ENCODE measurements at regions not wholly inside any gene's neighbourhood (a gene's known extent, or its start where the extent isn't known, plus 50 kb on each side); places are given as distances from the start of the nearest gene placed in this dataset.
"Not testable (repeated sequence)": the region's sequence is repeated elsewhere in the genome, so short reads cannot be mapped to it uniquely, and the experiment has no call there.

- no peak for DNase-seq (ENCODE audit: low spot score)
Observed at GRCh38 chr6:106746652-106747051, 117.3 kb downstream of the QRSL1 start.

GRCh38 chr6:106745824-106746582, 116.6 kb downstream of the QRSL1 start:
- DNase-seq (ENCODE audit: low spot score), result no peak

GRCh38 chr6:106745197-106745770, 115.9 kb downstream of the QRSL1 start:
- no peak for DNase-seq (ENCODE audit: low spot score)

- DNase-seq (ENCODE audit: low spot score), result no peak
Observed at GRCh38 chr6:106744781-106745180, 115.4 kb downstream of the QRSL1 start.

- not testable (repeated sequence) for DNase-seq (ENCODE audit: low spot score)
Observed at GRCh38 chr6:106744029-106744428, 114.7 kb downstream of the QRSL1 start.

GRCh38 chr6:106743612-106744011, 114.2 kb downstream of the QRSL1 start:
- DNase-seq (ENCODE audit: low spot score), result no peak

- no peak for DNase-seq (ENCODE audit: low spot score)
Observed at GRCh38 chr6:106740287-106740686, 110.9 kb downstream of the QRSL1 start.

GRCh38 chr6:106739387-106739786, 110.0 kb downstream of the QRSL1 start:
- DNase-seq (ENCODE audit: low spot score), result peak; percentile 18

GRCh38 chr6:106736502-106736901, 107.1 kb downstream of the QRSL1 start:
- no peak for DNase-seq (ENCODE audit: low spot score)

- no peak for DNase-seq (ENCODE audit: low spot score)
Observed at GRCh38 chr6:106735828-106736227, 106.5 kb downstream of the QRSL1 start.

GRCh38 chr6:106735136-106735633, 105.8 kb downstream of the QRSL1 start:
- peak; percentile 56 for DNase-seq (ENCODE audit: low spot score)

- no peak for DNase-seq (ENCODE audit: low spot score)
Observed at GRCh38 chr6:106733386-106733785, 104.0 kb downstream of the QRSL1 start.

GRCh38 chr6:106732376-106732940, 103.1 kb downstream of the QRSL1 start:
- no peak for DNase-seq (ENCODE audit: low spot score)

- no peak for DNase-seq (ENCODE audit: low spot score)
Observed at GRCh38 chr6:106731843-106732160, 102.4 kb downstream of the QRSL1 start.

- no peak for DNase-seq (ENCODE audit: low spot score)
Observed at GRCh38 chr6:106731144-106731842, 101.9 kb downstream of the QRSL1 start.

GRCh38 chr6:106730718-106731117, 101.3 kb downstream of the QRSL1 start:
- no peak for DNase-seq (ENCODE audit: low spot score)

- no peak for DNase-seq (ENCODE audit: low spot score)
Observed at GRCh38 chr6:106730264-106730663, 100.9 kb downstream of the QRSL1 start.

- DNase-seq (ENCODE audit: low spot score), result peak; percentile 64
Observed at GRCh38 chr6:106729841-106730240, 100.5 kb downstream of the QRSL1 start.

GRCh38 chr6:106728296-106728870, 99.0 kb downstream of the QRSL1 start:
- no peak for DNase-seq (ENCODE audit: low spot score)

GRCh38 chr6:106727480-106728149, 98.2 kb downstream of the QRSL1 start:
- no peak for DNase-seq (ENCODE audit: low spot score)

GRCh38 chr6:106724848-106725247, 95.5 kb downstream of the QRSL1 start:
- no peak for DNase-seq (ENCODE audit: low spot score)

GRCh38 chr6:106724337-106724736, 95.0 kb downstream of the QRSL1 start:
- DNase-seq (ENCODE audit: low spot score), result no peak
